Bronchial epithelial cell (primary cell): ENCODE measurements at regions not wholly inside any gene's neighbourhood (a gene's known extent, or its start where the extent isn't known, plus 50 kb on each side); places are given as distances from the start of the nearest gene placed in this dataset.
"Not testable (repeated sequence)": the region's sequence is repeated elsewhere in the genome, so short reads cannot be mapped to it uniquely, and the experiment has no call there.

Source experiments
- DNase-seq: peaks from one replicate; pipeline ENCODE4 v3.0.0-alpha.2; 2010; ENCODE audit warnings: low read depth
- FAIRE-seq: peaks from 2 replicates; lab custom pipeline; 2011; peaks lifted over from hg19 to GRCh38; lab: Jason Lieb, UNC
- H3K27me3 ChIP-seq: 2 replicates; pipeline ENCODE4 v1.5.1; 2011; ENCODE audit warnings: low read length; ENCODE audit not compliant: control insufficient read depth, insufficient read depth
- H3K36me3 ChIP-seq: 2 replicates; pipeline ENCODE4 v1.5.1; 2011; ENCODE audit warnings: low read length; ENCODE audit not compliant: control insufficient read depth, insufficient read depth
- H3K4me3 ChIP-seq: 2 replicates; pipeline ENCODE4 v1.5.1; 2011; ENCODE audit warnings: mild to moderate bottlenecking, low read depth, low read length, control low read depth
- TF ChIP-seq, protein P1 (sequence below): IDR thresholded peaks from 2 replicates; pipeline ENCODE4 v1.5.1; 2011; ENCODE audit warnings: mild to moderate bottlenecking, moderate library complexity, low read length, control low read depth, inconsistent platforms; ENCODE audit not compliant: insufficient read depth, severe bottlenecking

DNA sequence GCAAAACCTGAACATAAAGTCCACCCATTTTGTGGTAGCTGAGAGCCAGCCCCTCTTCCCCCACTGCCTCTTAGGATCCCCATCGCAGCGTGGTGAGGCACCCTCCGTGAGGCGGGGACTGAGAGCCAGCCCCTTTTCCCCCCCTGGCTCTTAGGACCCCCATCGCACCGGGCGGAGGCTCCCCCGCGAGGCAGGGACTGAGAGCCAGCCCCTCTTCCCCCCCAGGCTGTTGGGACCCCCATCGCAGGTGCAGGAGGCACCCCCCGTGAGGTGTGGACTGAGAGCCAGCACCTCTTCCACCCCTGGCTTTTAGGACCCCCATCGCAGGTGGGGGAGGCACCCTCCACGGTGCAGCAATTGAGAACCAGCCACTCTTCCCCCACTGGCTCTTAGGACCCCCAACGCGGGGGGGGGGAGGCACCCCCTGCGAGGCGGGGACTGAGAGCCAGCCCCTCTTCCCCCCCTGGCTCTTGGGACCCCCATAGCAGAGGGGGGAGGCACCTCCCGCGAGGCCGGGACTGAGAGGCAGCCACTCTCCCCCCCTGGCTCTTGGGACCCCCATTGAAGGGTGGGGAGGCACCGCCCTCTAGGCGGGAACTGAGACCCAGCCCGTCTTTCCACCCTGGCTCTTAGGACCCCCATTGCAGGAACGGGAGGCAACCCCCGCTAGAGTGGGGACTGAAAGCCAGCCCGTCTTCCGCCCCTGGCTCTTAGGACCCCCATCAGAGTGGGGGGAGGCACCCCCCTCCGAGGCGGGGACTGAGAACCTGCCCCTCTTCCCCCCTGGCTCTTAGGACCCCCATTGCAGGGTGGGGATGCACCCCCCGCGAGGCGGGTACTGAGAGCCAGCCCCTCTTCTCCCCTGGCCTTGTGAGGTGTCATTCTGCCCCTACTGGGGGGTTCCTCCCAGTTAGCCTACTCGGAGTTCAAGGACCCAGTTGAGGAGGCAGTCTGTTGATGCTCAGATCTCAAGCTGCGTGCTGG, 366.4 kb upstream of the SPRY2 start:
- DNase-seq (no peak), FAIRE-seq (no peak)
- Histone ChIP-seq H3K36me3 (no peaks in the 10 kb centered on the region), H3K27me3 (no peaks in the 10 kb centered on the region), H3K4me3 (no peak overlapping the region)
- TF ChIP-seq, protein P1, sequence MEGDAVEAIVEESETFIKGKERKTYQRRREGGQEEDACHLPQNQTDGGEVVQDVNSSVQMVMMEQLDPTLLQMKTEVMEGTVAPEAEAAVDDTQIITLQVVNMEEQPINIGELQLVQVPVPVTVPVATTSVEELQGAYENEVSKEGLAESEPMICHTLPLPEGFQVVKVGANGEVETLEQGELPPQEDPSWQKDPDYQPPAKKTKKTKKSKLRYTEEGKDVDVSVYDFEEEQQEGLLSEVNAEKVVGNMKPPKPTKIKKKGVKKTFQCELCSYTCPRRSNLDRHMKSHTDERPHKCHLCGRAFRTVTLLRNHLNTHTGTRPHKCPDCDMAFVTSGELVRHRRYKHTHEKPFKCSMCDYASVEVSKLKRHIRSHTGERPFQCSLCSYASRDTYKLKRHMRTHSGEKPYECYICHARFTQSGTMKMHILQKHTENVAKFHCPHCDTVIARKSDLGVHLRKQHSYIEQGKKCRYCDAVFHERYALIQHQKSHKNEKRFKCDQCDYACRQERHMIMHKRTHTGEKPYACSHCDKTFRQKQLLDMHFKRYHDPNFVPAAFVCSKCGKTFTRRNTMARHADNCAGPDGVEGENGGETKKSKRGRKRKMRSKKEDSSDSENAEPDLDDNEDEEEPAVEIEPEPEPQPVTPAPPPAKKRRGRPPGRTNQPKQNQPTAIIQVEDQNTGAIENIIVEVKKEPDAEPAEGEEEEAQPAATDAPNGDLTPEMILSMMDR, result no peak

DNA sequence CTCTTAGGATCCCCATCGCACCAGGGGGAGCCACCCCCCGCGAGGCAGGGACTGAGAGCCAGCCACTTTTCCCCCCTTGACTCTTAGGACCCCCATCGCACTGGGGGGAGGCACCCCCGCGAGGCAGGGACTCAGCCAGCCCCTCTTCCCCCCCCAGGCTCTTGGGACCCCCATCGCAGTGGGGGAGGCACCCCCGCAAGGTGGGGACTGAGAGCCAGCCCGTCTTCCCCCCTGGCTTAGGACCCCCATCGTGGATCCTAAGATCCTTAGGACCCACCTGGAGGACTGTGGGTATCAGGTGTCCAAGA, 365.2 kb upstream of the SPRY2 start:
- no peaks in the 10 kb centered on the region for H3K36me3 ChIP-seq
- DNase-seq (no peak), FAIRE-seq (no peak)
- TF ChIP-seq, protein P1, result no peak
- H3K4me3 ChIP-seq, result no peak overlapping the region
- H3K27me3 ChIP-seq, result no peaks in the 10 kb centered on the region

GRCh38 chr13:80705371-80706163, 364.6 kb upstream of the SPRY2 start:
- Histone ChIP-seq H3K27me3 (no peaks in the 10 kb centered on the region), H3K4me3 (no peak overlapping the region), H3K36me3 (no peaks in the 10 kb centered on the region)
- TF ChIP-seq, protein P1, result no peak
- no peak for FAIRE-seq
- no peak for DNase-seq

GRCh38 chr13:80704369-80704768, 363.4 kb upstream of the SPRY2 start:
- no peak for FAIRE-seq
- TF ChIP-seq, protein P1, result no peak
- Histone ChIP-seq H3K27me3 (no peaks in the 10 kb centered on the region), H3K4me3 (no peak overlapping the region), H3K36me3 (no peaks in the 10 kb centered on the region)
- DNase-seq, result no peak

GRCh38 chr13:80695841-80696240, 354.9 kb upstream of the SPRY2 start:
- no peaks in the 10 kb centered on the region for H3K27me3 ChIP-seq
- TF ChIP-seq, protein P1, result no peak
- DNase-seq, result no peak
- no peak overlapping the region for H3K4me3 ChIP-seq
- no peaks in the 10 kb centered on the region for H3K36me3 ChIP-seq
- peak; percentile 36 for FAIRE-seq

GRCh38 chr13:80691814-80692213, 350.9 kb upstream of the SPRY2 start:
- H3K36me3 ChIP-seq, H3K4me3 ChIP-seq, FAIRE-seq, H3K27me3 ChIP-seq, DNase-seq: not testable (repeated sequence)
